ENCODE measurements at regions not wholly inside any gene's neighbourhood (a gene's known extent, or its start where the extent isn't known, plus 50 kb on each side); places are given as distances from the start of the nearest gene placed in this dataset.

- Mint-ChIP-seq H3K4me3 (no peak overlapping the region), H3K4me1 (no peaks in the 10 kb centered on the region)
- intact Hi-C loops (cut with micrococcal nuclease) = no loop called here
Observed at GRCh38 chr19:31616031-31616430, 266.8 kb upstream of the TSHZ3 start.

GRCh38 chr19:31617010-31617585 lies 267.9 kb upstream of the TSHZ3 start:
- DNase-seq = no peak
- intact Hi-C loops (cut with micrococcal nuclease) = no loop called here
- Mint-ChIP-seq H3K36me3 (ENCODE audit: low read depth) (no peaks in the 10 kb centered on the region), H3K9me3 (no peaks in the 10 kb centered on the region), H3K27ac (no peak overlapping the region), H3K27me3 (no peaks in the 10 kb centered on the region), H3K4me3 (no peak overlapping the region), H3K4me1 (no peaks in the 10 kb centered on the region)
- ATAC-seq (ENCODE audit: low read depth) = no peak
- no peak for TF ChIP-seq CTCF (IDR thresholded peaks at IDR 0.05)
- POLR2A ChIA-PET = no interaction called here
- CTCF ChIA-PET = no interaction called here

More at GRCh38 chr19:31616031-31616430, 266.8 kb upstream of the TSHZ3 start:
- H3K27ac Mint-ChIP-seq = no peak overlapping the region
- H3K9me3 Mint-ChIP-seq = no peaks in the 10 kb centered on the region
- no peak for TF ChIP-seq CTCF (IDR thresholded peaks at IDR 0.05)
- H3K36me3 Mint-ChIP-seq (ENCODE audit: low read depth) = no peaks in the 10 kb centered on the region
- H3K27me3 Mint-ChIP-seq = no peaks in the 10 kb centered on the region
- POLR2A ChIA-PET = no interaction called here
- CTCF ChIA-PET = no interaction called here
- ATAC-seq (ENCODE audit: low read depth) (no peak), DNase-seq (no peak)

- no peaks in the 10 kb centered on the region for H3K27me3 Mint-ChIP-seq
- CTCF ChIA-PET = no interaction called here
- H3K4me3 Mint-ChIP-seq = no peak overlapping the region
- H3K9me3 Mint-ChIP-seq = peaks cover 5% of the 10 kb centered on the region
- H3K4me1 Mint-ChIP-seq = no peaks in the 10 kb centered on the region
- intact Hi-C loops (cut with micrococcal nuclease) = no loop called here
- no peak for TF ChIP-seq CTCF (IDR thresholded peaks at IDR 0.05)
- H3K27ac Mint-ChIP-seq = no peak overlapping the region
- no peak for DNase-seq
- H3K36me3 Mint-ChIP-seq (ENCODE audit: low read depth) = no peaks in the 10 kb centered on the region
- POLR2A ChIA-PET = no interaction called here
- ATAC-seq (ENCODE audit: low read depth) = no peak
Observed at GRCh38 chr19:31625056-31625455, 275.8 kb upstream of the TSHZ3 start.

- CTCF ChIA-PET = no interaction called here
- POLR2A ChIA-PET = no interaction called here
- intact Hi-C loops (cut with micrococcal nuclease) = no loop called here
- DNase-seq (no peak), ATAC-seq (ENCODE audit: low read depth) (no peak)
- Mint-ChIP-seq H3K27ac (no peak overlapping the region), H3K9me3 (peaks cover 5% of the 10 kb centered on the region), H3K27me3 (no peaks in the 10 kb centered on the region), H3K4me3 (no peak overlapping the region), H3K4me1 (no peaks in the 10 kb centered on the region), H3K36me3 (ENCODE audit: low read depth) (no peaks in the 10 kb centered on the region)
- TF ChIP-seq CTCF (IDR thresholded peaks at IDR 0.05) = no peak
Observed at GRCh38 chr19:31625575-31625974, 276.3 kb upstream of the TSHZ3 start.

GRCh38 chr19:31626941-31627340 lies 277.7 kb upstream of the TSHZ3 start:
- ATAC-seq (ENCODE audit: low read depth) (no peak), DNase-seq (no peak)
- H3K36me3 Mint-ChIP-seq (ENCODE audit: low read depth) = no peaks in the 10 kb centered on the region
- H3K9me3 Mint-ChIP-seq = peaks cover 5% of the 10 kb centered on the region
- intact Hi-C loops (cut with micrococcal nuclease) = no loop called here
- no peak overlapping the region for H3K4me3 Mint-ChIP-seq
- ChIA-PET CTCF (no interaction called here), POLR2A (no interaction called here)
- TF ChIP-seq CTCF (IDR thresholded peaks at IDR 0.05) = no peak
- H3K27me3 Mint-ChIP-seq = no peaks in the 10 kb centered on the region
- no peaks in the 10 kb centered on the region for H3K4me1 Mint-ChIP-seq
- no peak overlapping the region for H3K27ac Mint-ChIP-seq
